Lung (tissue), 11 donors: ENCODE measurements at regions not wholly inside any gene's neighbourhood (a gene's known extent, or its start where the extent isn't known, plus 50 kb on each side); places are given as distances from the start of the nearest gene placed in this dataset.

Experiments used
- ATAC-seq: fragments of 200-7000 bp; cut with Tn5 transposase; one replicate; pipeline ENCODE4 v1.9.1; 2020; ENCODE audit warnings: moderate number of reproducible peaks; ENCODE audit not compliant: insufficient read depth, low FRiP score
- DNase-seq, 3 donors: peaks; one replicate each; pipeline ENCODE4 v3.0.0-alpha.2; 2013 to 2017
- H3K27ac ChIP-seq, 2 donors: one replicate each; pipeline ENCODE4 v1.5.1; 2013; ENCODE audit warnings: mild to moderate bottlenecking in 2 of 2, moderate library complexity in 2 of 2, control low read depth in 1 of 2, inconsistent platforms in 1 of 2, low read depth in 1 of 2, low read length in 1 of 2
- H3K27me3 ChIP-seq, 3 donors: one replicate each; pipeline ENCODE4 v1.5.1; 2013; ENCODE audit warnings: low read length in 2 of 3; ENCODE audit not compliant: control insufficient read depth in 3 of 3, insufficient read depth in 3 of 3
- H3K36me3 ChIP-seq, 4 donors: one replicate each; pipeline ENCODE4 v1.5.1; 2013; ENCODE audit warnings: low read length in 4 of 4, mild to moderate bottlenecking in 1 of 4, moderate library complexity in 1 of 4; ENCODE audit not compliant: control insufficient read depth in 4 of 4, insufficient read depth in 4 of 4
- H3K4me1 ChIP-seq, 5 donors: one replicate each; pipeline ENCODE4 v1.5.1; 2013; ENCODE audit warnings: low read length in 5 of 5, mild to moderate bottlenecking in 2 of 5, moderate library complexity in 1 of 5; ENCODE audit not compliant: control insufficient read depth in 5 of 5, insufficient read depth in 5 of 5
- H3K4me3 ChIP-seq: one replicate; pipeline ENCODE4 v1.5.1; 2013; ENCODE audit warnings: mild to moderate bottlenecking, control low read depth, moderate library complexity
- H3K9ac ChIP-seq, 2 donors: one replicate each; pipeline ENCODE4 v1.5.1; 2013; ENCODE audit warnings: low read length in 2 of 2, control low read depth in 1 of 2; ENCODE audit not compliant: insufficient read depth in 1 of 2
- H3K9me3 ChIP-seq, 4 donors: one replicate each; pipeline ENCODE4 v1.5.1; 2013; ENCODE audit warnings: low read length in 3 of 4, mild to moderate bottlenecking in 1 of 4, moderate library complexity in 1 of 4; ENCODE audit not compliant: control insufficient read depth in 4 of 4, insufficient read depth in 3 of 4
- WGBS, 2 donors: extraction: QIAGEN DNeasy Blood & Tissue Kit; methylation state at CpG; one replicate each; pipeline ENCODE4 v1.1.7; 2013; 5-methylcytosine and 5-hydroxymethylcytosine counted together
- TF ChIP-seq, protein P1 (sequence below): IDR thresholded peaks from 2 replicates; pipeline ENCODE4 v1.5.1; 2012; ENCODE audit warnings: mild to moderate bottlenecking; ENCODE audit errors: control extremely low read depth, extremely low read depth
- donor health status: control.
- donor health status: control.
- donor health status: Bipolar disorder and iron deficiency.
- donor health status: healthy.
- donor health status: DM: yes; HTN: yes; CAD: no.

DNA sequence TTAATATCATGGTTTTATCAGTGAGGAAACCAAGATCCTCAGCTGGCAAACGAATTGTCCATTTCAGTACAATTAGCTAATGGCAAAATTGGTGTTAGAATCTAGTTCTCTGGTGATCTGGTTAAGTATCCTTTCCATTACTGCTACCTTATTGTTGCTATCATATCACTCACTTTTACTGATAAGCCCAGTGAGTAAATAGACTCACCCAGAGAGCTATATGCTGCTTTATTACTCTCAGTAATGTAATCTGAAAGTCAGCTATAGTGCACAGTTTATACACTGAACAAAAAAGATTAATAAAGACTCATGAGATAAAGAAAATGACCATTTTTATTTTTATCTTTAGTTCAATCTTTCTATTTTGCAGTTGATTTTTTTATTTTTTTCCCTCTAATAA is 95.0 kb downstream of the DMAC1 start:
- WGBS, 2 donors: 60 to 70% methylated on average over 1 of the region's 1 CpG
- no peak for DNase-seq
- no peaks in the 10 kb centered on the region for H3K36me3 ChIP-seq
- H3K27me3 ChIP-seq: no peaks in the 10 kb centered on the region
- no peak overlapping the region for H3K9ac ChIP-seq
- TF ChIP-seq, protein P1, sequence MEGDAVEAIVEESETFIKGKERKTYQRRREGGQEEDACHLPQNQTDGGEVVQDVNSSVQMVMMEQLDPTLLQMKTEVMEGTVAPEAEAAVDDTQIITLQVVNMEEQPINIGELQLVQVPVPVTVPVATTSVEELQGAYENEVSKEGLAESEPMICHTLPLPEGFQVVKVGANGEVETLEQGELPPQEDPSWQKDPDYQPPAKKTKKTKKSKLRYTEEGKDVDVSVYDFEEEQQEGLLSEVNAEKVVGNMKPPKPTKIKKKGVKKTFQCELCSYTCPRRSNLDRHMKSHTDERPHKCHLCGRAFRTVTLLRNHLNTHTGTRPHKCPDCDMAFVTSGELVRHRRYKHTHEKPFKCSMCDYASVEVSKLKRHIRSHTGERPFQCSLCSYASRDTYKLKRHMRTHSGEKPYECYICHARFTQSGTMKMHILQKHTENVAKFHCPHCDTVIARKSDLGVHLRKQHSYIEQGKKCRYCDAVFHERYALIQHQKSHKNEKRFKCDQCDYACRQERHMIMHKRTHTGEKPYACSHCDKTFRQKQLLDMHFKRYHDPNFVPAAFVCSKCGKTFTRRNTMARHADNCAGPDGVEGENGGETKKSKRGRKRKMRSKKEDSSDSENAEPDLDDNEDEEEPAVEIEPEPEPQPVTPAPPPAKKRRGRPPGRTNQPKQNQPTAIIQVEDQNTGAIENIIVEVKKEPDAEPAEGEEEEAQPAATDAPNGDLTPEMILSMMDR: no peak
- no peak overlapping the region for H3K4me3 ChIP-seq
- H3K9me3 ChIP-seq: peaks cover 0 to 7% (median 0%) of the 10 kb centered on the region in 4 donors
- no peak for ATAC-seq
- no peak overlapping the region for H3K27ac ChIP-seq
- no peaks in the 10 kb centered on the region for H3K4me1 ChIP-seq

DNA sequence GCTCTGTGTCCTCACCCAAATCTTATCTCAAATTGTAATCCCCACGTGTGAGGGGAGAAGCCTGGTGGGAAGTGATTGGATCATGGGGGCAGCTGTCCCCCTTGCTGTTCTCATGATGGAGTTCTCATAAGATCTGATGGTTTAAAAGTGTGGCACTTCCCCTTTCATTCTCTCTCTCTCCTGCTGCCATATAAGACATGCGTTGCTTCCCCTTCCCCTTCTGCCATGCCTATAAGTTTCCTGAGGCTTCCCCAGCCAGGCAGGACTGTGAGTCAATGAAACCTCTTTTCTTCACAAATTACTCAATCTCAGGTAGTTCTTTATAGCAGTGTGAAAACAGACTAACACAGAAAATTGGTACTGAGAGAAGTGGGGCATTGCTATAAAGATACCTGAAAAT is 107.7 kb downstream of the DMAC1 start:
- no peak overlapping the region for H3K4me3 ChIP-seq
- ATAC-seq (no peak), DNase-seq (no peak)
- H3K27me3 ChIP-seq: no peaks in the 10 kb centered on the region
- TF ChIP-seq, protein P1: no peak
- H3K27ac ChIP-seq: no peak overlapping the region
- no peaks in the 10 kb centered on the region for H3K9me3 ChIP-seq
- 36 to 63% methylated on average over 2 of the region's 2 CpGs for WGBS, 2 donors
- H3K4me1 ChIP-seq: peaks cover 0 to 21% (median 0%) of the 10 kb centered on the region in 5 donors
- H3K9ac ChIP-seq: no peak overlapping the region
- no peaks in the 10 kb centered on the region for H3K36me3 ChIP-seq

DNA sequence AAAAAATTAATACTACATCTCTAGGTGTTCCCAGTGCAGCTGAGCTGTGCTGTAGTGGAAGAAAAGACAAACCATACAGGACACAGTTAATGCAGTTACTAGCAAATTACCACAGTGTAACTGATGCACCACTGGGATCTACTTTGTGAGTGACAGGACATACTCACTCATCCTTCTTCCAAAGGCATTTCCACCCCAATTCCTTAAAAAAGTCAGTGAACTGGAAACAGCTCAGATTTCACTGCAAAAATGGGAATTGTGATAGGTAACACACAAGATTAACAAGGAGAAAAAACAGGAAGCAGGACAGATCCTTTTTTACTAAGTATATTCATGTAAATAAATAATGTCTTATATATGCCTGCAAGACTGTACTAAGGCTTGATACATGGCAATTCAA is 109.6 kb downstream of the DMAC1 start:
- no peak for ATAC-seq
- Histone ChIP-seq H3K27ac (no peak overlapping the region), H3K4me1 (peaks cover 0 to 21% (median 0%) of the 10 kb centered on the region in 5 donors), H3K36me3 (no peaks in the 10 kb centered on the region), H3K4me3 (no peak overlapping the region), H3K9me3 (no peaks in the 10 kb centered on the region), H3K9ac (no peak overlapping the region), H3K27me3 (no peaks in the 10 kb centered on the region)
- DNase-seq: no peak
- TF ChIP-seq, protein P1: no peak

DNA sequence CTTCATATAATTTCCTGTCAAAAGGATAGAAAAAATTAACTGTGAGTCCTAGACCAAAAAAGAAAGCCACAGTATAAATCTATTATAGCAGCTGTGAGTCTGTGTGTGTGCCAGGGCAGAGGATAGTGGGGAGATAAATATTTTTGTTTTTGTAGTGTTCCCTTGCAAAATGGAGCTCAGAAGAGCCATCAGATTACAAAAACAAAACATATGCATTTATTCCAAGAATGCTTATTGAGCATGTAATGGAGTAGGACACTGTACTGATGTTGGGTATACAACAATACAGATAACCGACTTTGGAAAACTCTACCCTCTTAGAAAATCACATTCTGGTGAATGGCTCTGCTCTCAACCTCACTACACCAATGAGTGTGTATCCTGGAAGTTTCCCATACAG is 111.0 kb downstream of the DMAC1 start:
- Histone ChIP-seq H3K9me3 (no peaks in the 10 kb centered on the region), H3K27ac (no peak overlapping the region), H3K4me3 (no peak overlapping the region), H3K4me1 (peaks cover 0 to 21% (median 0%) of the 10 kb centered on the region in 5 donors), H3K27me3 (no peaks in the 10 kb centered on the region), H3K9ac (no peak overlapping the region), H3K36me3 (no peaks in the 10 kb centered on the region)
- ATAC-seq: no peak
- 67 to 86% methylated on average over 1 of the region's 1 CpG for WGBS, 2 donors
- TF ChIP-seq, protein P1: no peak
- peak in 2 of 3 donors; percentile 58 to 67 for DNase-seq
